Midbrain (tissue), 1 donor: ENCODE measurements at regions not wholly inside any gene's neighbourhood (a gene's known extent, or its start where the extent isn't known, plus 50 kb on each side); places are given as distances from the start of the nearest gene placed in this dataset.
"Not testable (repeated sequence)": the region's sequence is repeated elsewhere in the genome, so short reads cannot be mapped to it uniquely, and the experiment has no call there.

Experiments used
- DNase-seq: peaks from one replicate; lab custom pipeline; 2025; lab: John Stamatoyannopoulos, UW

DNA sequence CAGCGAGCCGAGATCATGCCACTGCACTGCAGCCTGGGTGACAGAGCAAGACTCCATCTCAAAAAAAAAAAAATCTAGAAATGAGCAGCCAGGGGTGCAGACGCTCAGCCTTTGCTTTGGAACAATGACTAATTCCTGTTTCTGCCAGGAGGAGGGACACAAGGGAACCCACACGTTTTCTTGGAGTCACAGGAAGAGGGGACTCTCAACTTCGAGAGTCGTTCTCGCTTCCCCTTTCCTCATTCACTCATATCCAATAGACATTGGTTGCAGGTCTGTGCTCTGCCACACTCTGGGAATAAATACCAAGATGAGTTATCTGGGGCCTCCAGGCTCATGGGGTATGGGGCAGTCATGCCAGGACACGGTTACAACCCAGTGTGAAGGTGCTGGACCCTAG lies 91.5 kb upstream of the RREB1 start:
- no peak for DNase-seq

DNA sequence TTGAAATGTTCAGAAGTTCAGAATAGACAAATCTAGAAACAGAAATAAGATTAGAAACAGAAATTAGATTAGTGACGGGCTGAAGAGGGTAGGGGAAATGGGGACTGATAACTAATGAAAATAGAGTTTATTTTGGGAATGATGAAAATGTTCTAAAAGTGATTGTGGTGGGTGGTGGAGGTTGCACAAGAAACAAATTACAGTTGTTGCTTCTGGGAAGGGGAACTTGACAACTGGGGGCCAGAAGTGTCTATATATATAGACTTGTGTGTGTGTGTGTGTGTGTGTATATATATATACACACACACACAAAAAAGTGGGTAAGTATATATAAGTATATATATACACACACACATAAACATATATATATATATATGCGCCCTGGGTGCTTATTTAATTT lies 86.5 kb upstream of the RREB1 start:
- DNase-seq = no peak

DNA sequence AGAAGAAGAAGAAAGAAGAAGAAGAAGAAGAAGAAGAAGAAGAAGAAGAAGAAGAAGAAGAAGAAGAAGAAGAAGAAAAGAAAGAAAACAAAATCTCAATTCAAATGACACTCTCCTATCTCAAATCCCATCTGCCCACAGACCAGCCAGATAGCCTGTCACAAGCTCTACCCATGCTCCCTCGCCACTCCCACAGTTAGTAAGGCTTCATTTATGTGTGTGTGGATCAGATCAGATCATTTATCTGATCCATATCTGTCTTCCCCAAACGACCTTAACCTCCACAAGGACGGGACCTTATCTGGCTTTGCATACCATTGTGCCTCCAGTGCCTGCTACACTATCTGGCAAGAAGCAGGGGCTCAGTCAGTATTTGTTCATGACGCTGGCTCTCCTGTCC lies 81.9 kb upstream of the RREB1 start:
- no peak for DNase-seq

DNA sequence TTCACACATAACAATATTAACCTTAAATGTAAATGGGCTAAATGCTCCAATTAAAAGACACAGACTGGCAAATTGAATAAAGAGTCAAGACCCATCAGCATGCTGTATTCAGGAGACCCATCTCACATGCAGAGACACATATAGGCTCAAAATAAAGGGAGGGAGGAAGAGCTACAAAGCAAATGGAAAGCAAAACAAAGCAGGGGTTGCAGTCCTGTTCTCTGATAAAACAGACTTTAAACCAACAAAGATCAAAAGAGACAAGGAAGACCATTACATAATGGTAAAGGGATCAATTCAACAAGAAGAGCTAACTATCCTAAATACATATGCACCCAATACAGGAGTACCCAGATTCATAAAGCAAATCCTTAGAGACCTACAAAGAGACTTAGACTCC lies 78.8 kb upstream of the RREB1 start:
- DNase-seq = not testable (repeated sequence)

DNA sequence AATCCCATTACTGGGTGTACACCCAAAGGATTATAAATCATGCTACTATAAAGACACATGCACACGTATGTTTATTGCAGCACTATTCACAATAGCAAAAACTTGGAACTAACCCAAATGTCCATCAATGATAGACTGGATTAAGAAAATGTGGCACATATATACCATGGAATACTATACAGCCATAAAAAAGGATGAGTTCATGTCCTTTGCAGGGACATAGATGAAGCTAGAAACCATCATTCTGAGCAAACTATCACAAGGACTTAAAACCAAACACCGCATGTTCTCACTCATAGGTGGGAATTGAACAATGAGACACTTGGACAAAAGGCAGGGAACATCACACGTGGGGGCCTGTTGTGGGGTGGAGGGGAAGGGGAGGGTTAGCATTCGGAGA lies 76.8 kb upstream of the RREB1 start:
- not testable (repeated sequence) for DNase-seq

DNA sequence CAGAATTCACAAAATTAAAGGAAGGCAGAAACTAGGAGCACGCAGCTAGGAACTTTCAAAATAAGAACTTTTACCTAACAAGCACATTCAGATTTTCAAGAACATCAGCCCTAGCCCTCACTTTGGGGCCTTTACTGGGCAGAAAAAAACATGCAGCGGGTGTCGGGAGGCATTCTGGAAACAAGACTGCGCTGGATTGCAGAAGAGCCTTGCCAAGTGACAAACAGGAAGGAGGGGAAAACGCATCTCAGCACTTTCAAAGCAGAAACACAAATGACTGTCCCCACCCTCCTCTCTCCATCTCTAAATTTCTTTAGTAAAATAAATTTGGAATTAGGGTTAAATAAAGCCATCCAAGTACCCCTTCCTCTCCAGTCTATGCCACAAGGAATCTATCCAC lies 74.6 kb upstream of the RREB1 start:
- peak; percentile 15 for DNase-seq

DNA sequence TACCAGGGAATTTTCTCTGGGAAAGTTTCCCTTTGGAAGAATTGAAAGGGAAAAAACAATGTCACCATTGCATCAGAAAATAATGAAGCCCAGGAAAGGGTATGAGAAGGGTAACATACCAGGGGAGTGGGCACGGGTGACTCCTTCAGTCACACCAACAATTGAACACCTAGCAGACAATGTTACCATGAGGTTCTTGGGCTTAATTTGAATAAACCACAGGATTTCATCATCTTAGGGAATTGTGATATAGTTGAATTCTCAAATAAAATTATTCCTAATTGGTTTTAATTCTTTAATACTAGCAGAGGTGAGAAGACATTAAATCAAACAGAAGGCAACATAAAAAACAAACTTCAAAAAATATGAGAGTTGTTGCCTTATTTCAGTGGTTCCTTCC lies 73.7 kb upstream of the RREB1 start:
- no peak for DNase-seq

DNA sequence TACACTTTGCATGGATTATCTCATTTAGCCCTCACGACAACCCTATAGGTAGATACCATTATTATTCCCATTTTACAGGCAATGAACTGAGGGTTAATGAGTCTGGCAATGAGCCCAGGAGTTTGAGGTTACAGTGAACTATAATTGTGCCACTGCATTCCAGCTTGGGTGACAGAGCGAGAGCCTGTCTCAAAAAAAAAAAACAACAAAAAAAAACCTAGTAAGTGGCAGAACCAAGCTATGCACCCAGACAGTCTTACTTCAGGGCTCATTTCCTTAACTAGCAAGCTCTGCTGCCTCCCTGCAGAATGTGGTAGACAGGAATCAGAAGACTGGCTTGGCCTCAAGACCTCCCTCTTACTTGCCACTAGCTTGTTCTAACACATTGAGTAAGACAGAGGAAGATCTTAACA lies 71.9 kb upstream of the RREB1 start:
- DNase-seq = no peak

DNA sequence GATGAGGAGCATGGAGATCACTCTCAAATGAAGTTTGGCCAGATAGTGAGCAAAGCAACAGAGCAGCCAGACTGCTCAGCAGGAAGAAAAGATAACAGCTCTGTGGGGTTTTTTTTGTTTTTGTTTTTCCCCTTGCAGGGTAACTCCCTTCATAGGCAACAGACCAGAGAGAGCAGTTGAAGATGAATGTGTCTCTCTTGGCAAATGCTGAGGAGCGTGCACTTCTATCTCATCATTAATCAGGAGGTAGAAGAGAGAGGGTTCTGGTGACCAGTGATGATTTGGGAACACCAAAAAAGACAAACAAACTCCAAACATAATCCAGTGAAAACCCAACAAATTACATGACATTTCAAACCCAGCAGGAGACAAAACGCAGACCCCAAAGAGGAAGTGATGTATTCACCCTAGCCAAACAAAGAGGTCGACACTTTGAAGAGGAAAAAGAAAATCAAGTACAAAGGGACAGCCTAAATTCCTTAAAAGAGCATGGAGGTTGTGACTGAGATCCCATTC lies 66.2 kb upstream of the RREB1 start:
- no peak for DNase-seq

DNA sequence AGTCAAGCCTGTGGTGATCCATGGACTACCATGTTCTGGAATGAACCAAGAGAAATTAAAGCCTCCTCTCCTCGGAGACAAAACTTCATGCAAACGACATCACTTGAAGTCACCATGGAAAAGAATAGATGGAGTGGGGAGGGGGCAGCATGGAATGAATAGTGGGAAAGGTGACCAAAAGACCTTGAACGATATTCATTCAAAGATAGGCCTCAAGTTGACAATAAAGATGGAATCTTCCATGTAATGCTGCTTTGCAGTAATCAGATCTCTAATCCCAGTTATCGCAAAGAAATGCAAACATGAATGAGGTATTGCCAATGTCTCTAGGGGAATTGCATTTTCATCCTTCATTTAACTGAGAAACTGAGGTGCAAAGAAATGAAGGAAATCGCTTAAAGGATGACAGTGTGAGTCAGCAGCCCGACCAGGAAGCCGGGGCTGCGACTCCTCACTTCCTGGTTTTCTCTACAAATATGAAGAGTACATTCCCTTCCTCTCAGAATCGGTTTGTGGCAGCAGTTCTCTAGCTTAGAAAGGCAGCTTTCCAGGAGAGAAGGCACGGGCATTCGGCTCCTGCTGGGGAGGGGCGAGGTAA lies 65.6 kb upstream of the RREB1 start:
- no peak for DNase-seq

DNA sequence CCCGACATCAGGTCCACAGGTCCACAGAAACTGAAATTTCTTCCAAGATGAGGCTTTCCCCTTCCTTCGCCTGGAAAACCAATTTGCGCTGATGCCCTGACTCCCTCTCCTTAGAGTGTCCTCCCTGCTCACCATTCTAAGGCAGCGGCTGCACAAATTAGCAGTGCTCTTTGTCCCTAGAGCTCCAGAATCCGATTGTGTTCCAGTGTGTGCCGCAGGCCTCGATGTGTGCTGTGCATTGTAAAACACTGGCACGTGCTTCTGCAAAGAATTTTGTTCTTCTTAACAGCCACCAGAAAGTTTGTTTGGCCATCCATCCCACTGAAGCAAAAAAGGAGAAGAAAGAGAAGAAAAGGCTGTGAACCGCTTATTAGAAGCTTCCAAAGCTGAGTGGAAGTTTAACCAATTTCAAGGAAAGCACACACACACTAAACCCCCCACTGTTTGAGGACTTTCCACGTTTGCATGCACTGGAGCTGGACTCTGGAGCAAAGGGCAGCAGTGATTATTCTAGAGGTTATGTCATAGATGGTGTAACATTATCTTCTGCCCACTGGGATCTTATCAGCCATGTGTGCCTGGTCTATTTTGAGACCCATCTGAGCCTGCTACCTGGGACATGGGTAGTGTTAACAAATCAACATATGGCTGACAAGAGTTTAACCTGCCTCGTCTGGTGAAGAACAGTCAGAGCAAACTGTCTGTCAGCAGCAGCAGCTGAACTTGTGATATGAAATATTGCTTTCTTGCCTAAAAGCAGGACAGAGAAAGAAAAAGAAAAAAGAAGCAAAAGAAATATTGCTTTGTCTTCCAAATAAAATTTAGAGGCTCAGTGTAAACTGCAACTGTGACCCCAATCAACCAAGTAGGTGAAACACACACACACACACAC lies 64.9 kb upstream of the RREB1 start:
- no peak for DNase-seq

DNA sequence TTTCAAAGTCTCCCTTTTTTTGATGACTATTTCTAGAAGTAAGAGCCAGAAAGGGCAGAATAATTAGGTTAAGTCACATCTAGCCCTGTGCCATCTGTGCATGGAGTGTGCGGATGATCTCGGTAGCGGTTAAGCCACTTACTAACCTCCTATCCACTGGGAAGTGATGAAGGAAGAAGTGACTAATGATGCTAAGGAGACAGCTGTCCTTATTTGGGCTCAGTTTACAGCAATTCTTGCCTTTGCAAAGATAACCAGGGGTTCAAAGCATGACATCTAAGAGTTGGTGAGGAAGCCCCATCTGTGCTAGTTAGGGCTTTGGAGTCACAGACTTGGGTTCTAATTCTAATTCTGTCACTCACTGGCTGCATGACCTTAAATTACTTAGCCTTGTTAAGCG lies 62.4 kb upstream of the RREB1 start:
- DNase-seq = no peak

DNA sequence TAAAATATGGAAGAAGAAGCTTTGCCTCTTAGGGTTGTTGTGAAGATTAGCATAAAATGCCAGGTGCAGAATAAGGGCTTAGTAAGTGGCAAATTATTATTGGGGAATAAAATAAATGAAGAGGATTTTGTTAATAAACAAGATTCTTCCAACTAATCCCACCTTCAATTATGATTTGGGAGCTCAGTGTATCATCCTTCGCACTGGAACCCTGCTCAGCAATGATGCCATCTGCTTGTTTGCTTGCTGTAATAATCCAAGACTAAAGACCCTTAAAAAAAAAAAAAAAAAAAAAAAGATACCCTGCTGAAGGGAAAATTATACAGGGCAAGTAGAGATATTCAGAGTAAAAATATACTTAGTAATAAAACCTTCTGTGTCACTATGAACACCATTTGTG lies 62.0 kb upstream of the RREB1 start:
- DNase-seq = no peak

DNA sequence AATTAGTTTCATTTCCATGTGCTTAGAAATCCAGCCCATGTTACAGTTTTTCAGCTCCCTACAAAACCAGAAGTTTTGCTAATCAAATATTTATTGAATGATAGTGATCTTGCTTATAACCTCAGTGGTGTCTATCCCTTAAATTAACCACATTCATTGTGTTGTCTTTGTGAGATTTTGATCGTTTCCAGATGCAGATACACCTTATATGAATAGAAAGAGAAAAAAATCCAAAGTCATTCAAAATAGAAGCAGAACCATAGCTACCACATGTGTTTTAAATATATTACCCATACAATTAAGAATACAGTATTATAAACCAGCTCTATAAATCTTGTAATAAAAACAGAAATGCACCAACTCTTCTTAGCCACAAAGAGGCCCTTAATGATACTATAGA lies 60.6 kb upstream of the RREB1 start:
- no peak for DNase-seq

DNA sequence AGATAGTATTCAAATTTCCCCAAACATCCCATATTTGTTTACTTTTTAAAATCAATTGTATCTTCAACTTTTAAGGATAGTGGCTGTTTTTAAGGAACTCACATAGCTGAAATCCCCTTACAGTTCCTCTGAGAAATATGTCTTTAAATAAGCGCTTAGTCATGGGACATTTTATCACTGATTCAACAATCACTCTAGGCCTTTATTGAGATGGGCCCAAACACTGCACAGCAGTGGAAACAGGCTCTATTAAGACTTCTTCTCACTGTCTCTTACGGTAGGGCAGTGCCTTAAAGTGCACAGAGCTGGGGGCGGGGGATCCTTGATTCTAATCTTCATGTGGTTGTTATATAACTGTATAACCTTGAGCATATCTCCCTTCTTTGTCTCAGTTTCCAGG lies 59.8 kb upstream of the RREB1 start:
- no peak for DNase-seq

DNA sequence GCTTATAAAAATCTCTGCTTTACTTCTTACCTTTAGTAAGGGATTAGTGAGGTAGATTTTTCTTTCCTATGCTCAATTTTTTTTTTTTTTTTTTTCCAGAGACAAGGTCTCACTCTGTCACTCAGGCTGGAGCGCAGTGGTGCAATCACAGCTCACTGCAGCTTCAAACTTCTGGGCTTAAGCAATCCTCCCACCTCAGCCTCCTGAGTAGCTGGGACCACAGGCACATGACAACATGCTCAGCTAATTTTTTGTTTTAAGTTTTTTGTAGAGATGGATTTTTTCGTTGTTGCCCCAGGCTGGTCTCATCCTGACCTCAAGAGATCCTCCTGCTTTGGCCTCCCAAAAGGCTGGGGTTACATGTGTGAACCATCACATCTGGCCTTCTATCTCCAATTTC lies 58.9 kb upstream of the RREB1 start:
- DNase-seq = no peak

DNA sequence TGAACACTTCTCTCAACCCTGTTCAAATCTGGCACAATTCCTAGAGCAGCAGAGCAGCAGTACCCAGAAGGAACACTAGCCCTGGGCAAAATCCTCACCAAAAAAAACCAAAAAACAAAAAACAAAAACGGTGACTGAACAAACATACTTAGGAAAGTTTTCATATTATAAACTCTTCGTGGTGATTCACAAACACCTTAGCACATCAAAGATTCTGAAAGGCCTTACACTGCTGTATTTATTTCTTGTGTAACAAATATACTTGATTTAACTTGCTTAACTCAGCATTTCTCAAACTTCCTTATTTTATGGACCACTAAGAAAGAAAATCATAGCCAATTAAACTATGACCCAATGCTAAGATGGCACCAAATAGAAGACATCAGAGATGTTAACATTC lies 57.8 kb upstream of the RREB1 start:
- no peak for DNase-seq

DNA sequence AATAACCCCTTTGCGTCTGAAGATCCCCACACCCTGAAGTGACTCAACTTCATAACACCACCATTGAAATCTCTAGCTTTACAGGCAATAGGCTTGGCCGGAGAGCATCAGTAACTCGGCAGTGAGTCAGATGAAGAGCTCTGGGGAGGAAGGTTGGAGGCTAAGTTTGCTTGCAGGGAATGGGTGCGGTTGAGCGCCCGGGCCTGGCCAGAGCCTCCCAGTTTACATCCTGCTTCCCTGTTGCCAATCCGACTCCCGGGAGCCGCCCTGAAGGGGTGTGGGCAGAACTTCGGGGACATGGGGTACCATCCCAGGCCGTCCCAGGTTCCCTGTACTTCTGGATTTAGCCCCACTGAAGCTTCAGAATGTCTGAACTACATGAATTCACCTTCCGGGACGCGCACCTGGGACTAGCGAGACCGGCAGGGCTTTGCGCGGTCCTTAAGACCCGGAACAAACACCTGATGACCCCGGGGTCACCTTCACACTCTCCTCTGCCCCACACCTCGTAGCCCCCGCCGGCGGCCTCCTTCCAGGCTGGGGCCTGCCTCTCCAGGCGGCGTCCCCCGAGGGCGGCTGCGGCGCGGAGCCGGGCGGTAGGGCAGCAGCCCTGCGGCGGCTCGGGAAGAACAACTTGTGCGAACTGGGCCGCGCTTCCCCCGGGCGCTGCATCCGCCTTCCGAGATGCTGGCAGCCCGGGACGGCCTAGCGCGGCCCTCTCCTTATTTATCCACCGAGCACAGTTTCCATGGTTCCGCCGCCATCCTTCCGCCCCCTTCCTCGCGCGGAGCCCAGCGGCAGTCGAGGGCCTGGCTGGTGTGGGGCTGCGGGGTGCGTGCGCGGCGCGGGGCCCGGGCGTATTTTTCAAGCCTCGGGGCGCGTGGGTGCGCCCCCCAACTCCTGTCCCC lies 56.6 kb upstream of the RREB1 start:
- no peak for DNase-seq

DNA sequence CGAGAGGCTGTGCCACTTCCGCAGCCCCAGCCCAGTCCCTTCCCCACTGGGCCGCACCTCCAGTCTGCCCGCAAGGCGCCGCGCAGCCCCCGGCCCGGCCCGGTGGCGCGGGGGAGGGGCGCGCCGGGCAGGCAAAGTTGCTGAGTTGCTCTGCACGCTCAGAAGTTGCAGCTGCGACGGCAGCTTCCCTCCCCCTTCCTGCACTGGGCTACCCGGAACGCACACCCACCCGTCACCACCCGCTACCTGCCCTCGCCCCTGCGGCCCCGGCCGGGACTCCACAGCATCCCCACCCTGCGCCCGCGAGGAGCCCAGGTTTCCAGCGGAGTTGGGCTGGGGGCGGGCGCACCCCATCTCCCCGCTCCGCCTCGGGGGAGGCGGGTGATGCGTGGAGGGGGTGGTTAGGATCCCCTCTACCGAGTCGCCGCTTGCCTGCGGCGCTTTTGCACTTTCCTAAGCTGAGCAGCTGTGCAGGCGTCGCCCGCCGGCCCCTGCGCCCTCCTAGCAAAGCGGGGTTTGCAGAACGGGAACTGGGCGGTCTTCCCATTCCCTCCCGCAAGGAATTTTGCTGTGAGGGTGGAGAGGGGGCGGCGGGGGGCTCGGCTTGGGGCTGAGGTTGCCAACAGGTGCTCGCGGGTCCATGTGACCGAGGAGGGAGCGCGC lies 55.9 kb upstream of the RREB1 start:
- DNase-seq = no peak

DNA sequence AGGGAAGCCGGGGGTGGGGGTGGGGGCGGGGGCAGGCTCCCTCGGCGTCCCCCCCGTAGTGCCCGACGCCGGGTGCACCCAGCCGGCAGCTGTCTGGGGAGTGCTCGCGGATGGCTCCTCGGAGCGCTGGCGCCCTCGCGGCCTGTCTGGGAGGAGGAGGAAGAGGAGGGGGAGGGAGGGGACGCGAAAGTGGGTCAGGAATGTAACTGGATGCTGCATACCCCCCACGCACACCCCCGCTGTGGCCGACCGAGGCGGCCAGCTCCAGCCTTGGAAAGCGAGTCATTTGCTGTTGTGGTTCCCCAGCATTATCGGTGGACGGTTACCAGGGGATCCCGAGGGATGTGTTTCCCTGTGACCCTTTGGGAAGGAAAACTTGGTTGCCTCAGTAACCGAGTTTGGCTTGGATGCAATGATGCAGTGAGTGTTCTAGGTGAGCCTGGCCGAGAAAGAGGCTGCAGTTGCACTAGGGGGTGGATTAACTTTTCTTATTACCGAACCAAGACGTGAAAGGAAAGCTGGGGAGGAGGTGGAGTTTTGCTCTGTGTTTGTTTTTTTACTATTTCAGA lies 55.2 kb upstream of the RREB1 start:
- peak; percentile 70 for DNase-seq

DNA sequence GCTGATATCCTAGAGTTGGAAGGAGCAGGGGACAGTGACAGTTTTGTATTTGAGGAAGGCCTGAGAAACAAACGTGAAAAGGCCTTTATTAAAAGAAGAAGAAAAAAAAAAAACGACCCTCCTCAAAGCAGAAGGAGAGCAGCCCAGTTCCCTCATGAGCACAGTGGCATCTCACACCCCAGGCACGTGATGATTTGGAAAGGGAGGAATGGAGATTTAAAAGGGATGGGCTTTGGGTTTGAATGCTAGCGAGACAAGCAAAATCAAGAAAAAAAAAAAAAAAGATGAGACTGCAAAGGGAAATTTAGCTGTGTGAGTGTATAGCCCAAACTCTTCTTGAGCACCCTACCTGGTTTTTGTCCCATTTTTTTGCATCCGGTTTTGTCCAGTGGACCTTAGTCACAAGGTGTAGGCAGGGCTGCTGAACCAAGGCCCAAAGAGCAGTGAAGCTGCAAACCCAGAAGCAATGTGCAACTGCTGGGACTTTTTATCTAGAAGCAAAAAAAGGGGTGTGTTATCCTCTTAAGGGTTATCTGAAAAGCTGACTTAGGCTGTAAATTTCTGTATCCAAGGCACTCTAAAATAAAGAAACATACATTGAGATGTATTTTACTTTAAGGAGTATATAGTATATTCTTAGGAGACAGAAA lies 54.5 kb upstream of the RREB1 start:
- no peak for DNase-seq
